ENCODE measurements at regions not wholly inside any gene's neighbourhood (a gene's known extent, or its start where the extent isn't known, plus 50 kb on each side); places are given as distances from the start of the nearest gene placed in this dataset.

- no CpG with 5 or more reads among the region's 4 CpGs for WGBS (ENCODE audit: extremely low coverage, insufficient read length, low lambda C conversion rate)
- Histone ChIP-seq H3K79me2 (ENCODE audit: insufficient read depth, low read length) (no peaks in the 10 kb centered on the region), H2BK20ac (ENCODE audit: low read depth, low read length, poor library complexity, severe bottlenecking) (no peak overlapping the region), H4K5ac (ENCODE audit: insufficient read length, low read depth, low read length) (no peak overlapping the region), H2AK5ac (ENCODE audit: insufficient read length, low read length) (no peak overlapping the region), H3K4me2 (ENCODE audit: insufficient read depth, insufficient read length, low read length) (no peak overlapping the region), H4K20me1 (ENCODE audit: control insufficient read depth, insufficient read depth, insufficient read length) (no peaks in the 10 kb centered on the region), H3K23me2 (ENCODE audit: insufficient read length, low read depth, low read length, poor library complexity, severe bottlenecking) (no peaks in the 10 kb centered on the region), H4K8ac (replicated peaks; ENCODE audit: insufficient read length, low read depth, low read length) (no peak overlapping the region), H3K9me3 (ENCODE audit: control insufficient read depth, low read depth, low read length) (no peaks in the 10 kb centered on the region), H3K4me1 (ENCODE audit: insufficient read depth, low read length) (no peaks in the 10 kb centered on the region), H2AFZ (ENCODE audit: low read length) (no peak overlapping the region), H3K27me3 (ENCODE audit: insufficient read depth, low read length) (no peaks in the 10 kb centered on the region), H3K14ac (ENCODE audit: insufficient read depth, low read length) (no peak overlapping the region), H3K27ac (ENCODE audit: insufficient read length, low read depth, low read length) (no peak overlapping the region), H3K4ac (ENCODE audit: low read depth, low read length) (no peak overlapping the region), H2BK5ac (ENCODE audit: insufficient read length, low read length) (no peak overlapping the region), H3K56ac (ENCODE audit: insufficient read length, low read depth, low read length) (no peak overlapping the region), H2BK12ac (ENCODE audit: insufficient read length, low read depth, low read length) (no peak overlapping the region), H3K23ac (ENCODE audit: insufficient read length, low read depth, low read length) (no peak overlapping the region), H4K91ac (ENCODE audit: insufficient read length, low read depth, low read length) (no peak overlapping the region), H3K9ac (ENCODE audit: extremely low read depth, insufficient read length, low read length) (no peak overlapping the region), H3K79me1 (ENCODE audit: insufficient read depth, low read depth, low read length, poor library complexity, severe bottlenecking) (no peaks in the 10 kb centered on the region), H3K18ac (ENCODE audit: insufficient read length, low read depth, low read length) (no peak overlapping the region), H2BK120ac (ENCODE audit: low read depth, low read length, poor library complexity, severe bottlenecking) (no peak overlapping the region), H3T11ph (ENCODE audit: low read length) (no peak overlapping the region), H2BK15ac (ENCODE audit: low read depth, low read length) (no peak overlapping the region)
- Mint-ChIP-seq H3K9me3 (no peaks in the 10 kb centered on the region), H3K36me3 (ENCODE audit: insufficient read depth in 1 of 3, low read depth in 3 of 3) (no peaks in the 10 kb centered on the region), H3K27me3 (ENCODE audit: low read depth) (peaks cover 4% of the 10 kb centered on the region), H3K27ac (no peak overlapping the region), H3K4me3 (no peak overlapping the region), H3K4me1 (peaks cover 22 to 29% of the 10 kb centered on the region in 2 experiments)
- TF ChIP-seq CTCF (conservative IDR thresholded peaks at IDR 0.05), result no peak
- DNase-seq, result no peak
Observed at GRCh38 chr1:175853681-175854080, 110.3 kb upstream of the TNR start.

Data from H9 (cell line).